Transverse colon (tissue), 4 donors: ENCODE measurements at regions not wholly inside any gene's neighbourhood (a gene's known extent, or its start where the extent isn't known, plus 50 kb on each side); places are given as distances from the start of the nearest gene placed in this dataset.

ENCODE experiments used
- DNase-seq: peaks from one replicate; pipeline ENCODE4 v3.0.0-alpha.2; 2019
- H3K27ac ChIP-seq, 4 donors: fragments of 200-600 bp; sonication (generic); 2 replicates each; pipeline ENCODE4 v1.5.1; 2016 to 2018; ENCODE audit warnings: inconsistent platforms in 4 of 4
- H3K27me3 ChIP-seq: fragments of 200-600 bp; sonication (generic); 2 replicates; pipeline ENCODE4 v1.5.1; 2017; ENCODE audit warnings: inconsistent platforms
- H3K36me3 ChIP-seq, 4 donors: fragments of 200-600 bp; sonication (generic); 2 replicates each; pipeline ENCODE4 v1.5.1; 2017 to 2019; ENCODE audit warnings: inconsistent platforms in 4 of 4
- H3K4me1 ChIP-seq, 4 donors: fragments of 200-600 bp; sonication (generic); 2 replicates each; pipeline ENCODE4 v1.5.1; 2017 to 2020; ENCODE audit warnings: inconsistent platforms in 4 of 4
- H3K4me3 ChIP-seq, 4 donors: fragments of 200-600 bp; sonication (generic); 1 replicate in 1 of 4; 2 replicates in 3 of 4; pipeline versions ENCODE4 v1.5.1 to v1.6.1; 2017 to 2019; ENCODE audit warnings: inconsistent platforms in 4 of 4
- H3K9me3 ChIP-seq, 2 donors: fragments of 200-600 bp; sonication (generic); 2 replicates each; pipeline ENCODE4 v1.5.1; 2017 to 2019; ENCODE audit warnings: inconsistent platforms in 2 of 2
- EP300 ChIP-seq: sonication (generic); formaldehyde crosslinking; IDR thresholded peaks from one replicate; pipeline ENCODE4 v1.6.1; 2017; ENCODE audit warnings: antibody characterized with exemption, low read depth
- POLR2A ChIP-seq: fragments of 450-650 bp; IDR thresholded peaks from one replicate; pipeline ENCODE4 v1.6.1; 2016; ENCODE audit warnings: antibody characterized with exemption, mild to moderate bottlenecking, moderate library complexity
- POLR2AphosphoS5 ChIP-seq, 3 donors: sonication (generic); formaldehyde crosslinking; IDR thresholded peaks; one replicate each; pipeline ENCODE4 v1.6.1; 2016; ENCODE audit warnings: antibody characterized with exemption in 3 of 3
- WGBS, 2 donors: methylation state at CpG; one replicate each; pipeline ENCODE4 v1.1.5; 2018; ENCODE audit warnings: low coverage in 1 of 2; 5-methylcytosine and 5-hydroxymethylcytosine counted together
- in situ Hi-C, 4 donors: fragments of 200-750 bp; cut with MboI; loops; one replicate each; pipeline versions ENCODE4 v1.15.0 to v1.15.1; 2017; ENCODE audit warnings: low sequenced_read_pairs in 3 of 4, low pct_ligation_motif_present in 1 of 4, low pct_unique_long_range_greater_than_20kb in 1 of 4
- intact Hi-C: fragments of 100-400 bp; cut with DNase I; formaldehyde crosslinking; loops from one replicate; pipeline ENCODE4 v1.15.1; 2023; ENCODE audit warnings: low total_unique reads
- TF ChIP-seq, protein P1 (sequence below), 5 experiments: fragments of 200-600 bp in 3 of 5; fragments of 450-650 bp in 2 of 5; sonication (generic) in 3 of 5; IDR thresholded peaks; 1 replicate in 2 of 5; 2 replicates in 3 of 5; pipeline ENCODE4 v1.5.1; 2016 to 2017; ENCODE audit warnings: antibody characterized with exemption in 5 of 5, inconsistent platforms in 3 of 5, mild to moderate bottlenecking in 2 of 5, moderate library complexity in 1 of 5

DNA sequence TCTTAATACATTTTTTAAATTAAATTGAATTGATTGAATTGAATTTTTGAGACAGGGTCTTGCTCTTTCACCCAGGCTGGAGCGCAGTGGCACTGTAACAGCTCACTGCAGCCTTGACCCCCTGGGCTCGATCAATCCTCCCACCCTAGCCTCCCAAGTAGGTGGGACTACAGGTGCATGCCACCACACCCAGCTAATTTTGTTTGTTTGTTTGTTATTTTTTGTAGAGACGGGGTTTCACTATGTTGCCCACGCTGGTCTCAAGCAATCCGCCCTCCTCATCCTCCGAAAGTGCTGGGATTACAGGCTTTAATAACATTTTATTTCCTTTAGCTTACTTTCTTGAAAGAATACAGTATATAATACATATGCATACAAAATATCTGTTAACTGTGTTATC lies 226.9 kb downstream of the BUD13 start:
- Histone ChIP-seq H3K27me3 (no peaks in the 10 kb centered on the region), H3K9me3 (no peaks in the 10 kb centered on the region), H3K4me3 (no peak overlapping the region), H3K4me1 (no peaks in the 10 kb centered on the region), H3K27ac (no peak overlapping the region), H3K36me3 (no peaks in the 10 kb centered on the region)
- in situ Hi-C loops (no loop called here), intact Hi-C loops (no loop called here)
- WGBS, 2 donors, result 74 to 85% methylated on average over 6 of the region's 6 CpGs
- DNase-seq, result no peak
- no peak for TF ChIP-seq POLR2A
- no peak for TF ChIP-seq EP300
- TF ChIP-seq, protein P1, sequence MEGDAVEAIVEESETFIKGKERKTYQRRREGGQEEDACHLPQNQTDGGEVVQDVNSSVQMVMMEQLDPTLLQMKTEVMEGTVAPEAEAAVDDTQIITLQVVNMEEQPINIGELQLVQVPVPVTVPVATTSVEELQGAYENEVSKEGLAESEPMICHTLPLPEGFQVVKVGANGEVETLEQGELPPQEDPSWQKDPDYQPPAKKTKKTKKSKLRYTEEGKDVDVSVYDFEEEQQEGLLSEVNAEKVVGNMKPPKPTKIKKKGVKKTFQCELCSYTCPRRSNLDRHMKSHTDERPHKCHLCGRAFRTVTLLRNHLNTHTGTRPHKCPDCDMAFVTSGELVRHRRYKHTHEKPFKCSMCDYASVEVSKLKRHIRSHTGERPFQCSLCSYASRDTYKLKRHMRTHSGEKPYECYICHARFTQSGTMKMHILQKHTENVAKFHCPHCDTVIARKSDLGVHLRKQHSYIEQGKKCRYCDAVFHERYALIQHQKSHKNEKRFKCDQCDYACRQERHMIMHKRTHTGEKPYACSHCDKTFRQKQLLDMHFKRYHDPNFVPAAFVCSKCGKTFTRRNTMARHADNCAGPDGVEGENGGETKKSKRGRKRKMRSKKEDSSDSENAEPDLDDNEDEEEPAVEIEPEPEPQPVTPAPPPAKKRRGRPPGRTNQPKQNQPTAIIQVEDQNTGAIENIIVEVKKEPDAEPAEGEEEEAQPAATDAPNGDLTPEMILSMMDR (IDR thresholded peaks at IDR 0.05), result no peak
- no peak for TF ChIP-seq POLR2AphosphoS5 (IDR thresholded peaks at IDR 0.05)

DNA sequence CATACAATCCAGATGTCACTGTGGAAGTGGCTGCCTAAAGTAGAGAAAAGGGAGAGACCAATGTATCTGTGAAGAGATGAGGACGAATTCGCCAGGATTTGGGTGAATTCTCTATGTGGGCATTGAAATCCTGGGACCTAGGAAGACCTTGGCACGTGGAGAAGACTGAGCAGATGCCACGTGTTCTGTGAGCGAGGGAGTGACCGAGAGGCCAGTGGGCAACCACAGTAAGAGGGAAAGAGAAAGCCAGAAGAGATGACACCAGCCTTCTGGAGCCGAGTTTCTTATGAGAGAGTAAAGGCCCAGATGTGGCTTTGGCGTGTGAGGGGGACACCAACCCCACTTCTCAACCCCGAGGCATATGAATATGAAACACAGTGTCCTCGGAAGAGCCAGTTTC lies 228.1 kb downstream of the BUD13 start:
- H3K36me3 ChIP-seq, result no peaks in the 10 kb centered on the region
- intact Hi-C loops, result no loop called here
- in situ Hi-C loops, result no loop called here
- no peak for TF ChIP-seq POLR2A
- no peak overlapping the region for H3K4me3 ChIP-seq
- WGBS, 2 donors, result 79% methylated on average over 5 to 10 of the region's 10 CpGs
- H3K27me3 ChIP-seq, result no peaks in the 10 kb centered on the region
- H3K9me3 ChIP-seq, result no peaks in the 10 kb centered on the region
- no peak overlapping the region for H3K27ac ChIP-seq
- no peaks in the 10 kb centered on the region for H3K4me1 ChIP-seq
- no peak for DNase-seq

DNA sequence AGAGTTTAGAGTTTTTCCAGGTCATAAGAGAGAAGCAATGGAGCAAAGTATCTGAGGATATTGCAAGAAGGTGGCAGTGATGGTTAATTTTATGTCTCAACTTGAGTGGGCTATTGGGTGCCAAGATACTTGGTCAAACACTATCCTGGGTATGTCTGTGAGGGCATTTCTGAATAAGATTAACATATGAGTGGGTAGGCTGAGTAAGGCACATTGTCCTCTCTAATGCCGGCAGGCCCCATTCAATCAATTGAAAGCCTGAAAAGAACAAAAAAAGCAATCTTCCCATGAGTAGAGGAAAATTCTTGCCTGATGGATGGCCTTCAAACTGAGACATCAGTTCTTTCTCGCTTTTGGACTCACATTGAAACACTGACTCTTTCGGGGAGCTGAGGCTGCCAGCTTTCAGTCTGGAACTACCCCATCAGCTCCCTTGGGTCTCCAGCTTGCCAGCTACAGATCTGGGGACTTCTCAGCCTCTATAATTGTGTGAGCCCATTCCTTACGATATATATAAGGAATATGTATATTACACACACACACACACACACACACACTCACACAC lies 228.8 kb downstream of the BUD13 start:
- no peak overlapping the region for H3K4me3 ChIP-seq
- in situ Hi-C loops, result no loop called here
- H3K36me3 ChIP-seq, result no peaks in the 10 kb centered on the region
- no peak for DNase-seq
- intact Hi-C loops, result no loop called here
- no peak overlapping the region for H3K27ac ChIP-seq
- H3K4me1 ChIP-seq, result no peaks in the 10 kb centered on the region
- H3K27me3 ChIP-seq, result no peaks in the 10 kb centered on the region
- no peaks in the 10 kb centered on the region for H3K9me3 ChIP-seq
- WGBS, 2 donors, result 87 to 92% methylated on average over 2 to 4 of the region's 4 CpGs
- TF ChIP-seq, protein P1 (IDR thresholded peaks at IDR 0.05), result no peak
- TF ChIP-seq POLR2AphosphoS5 (IDR thresholded peaks at IDR 0.05) (no peak), POLR2A (no peak), EP300 (no peak)

DNA sequence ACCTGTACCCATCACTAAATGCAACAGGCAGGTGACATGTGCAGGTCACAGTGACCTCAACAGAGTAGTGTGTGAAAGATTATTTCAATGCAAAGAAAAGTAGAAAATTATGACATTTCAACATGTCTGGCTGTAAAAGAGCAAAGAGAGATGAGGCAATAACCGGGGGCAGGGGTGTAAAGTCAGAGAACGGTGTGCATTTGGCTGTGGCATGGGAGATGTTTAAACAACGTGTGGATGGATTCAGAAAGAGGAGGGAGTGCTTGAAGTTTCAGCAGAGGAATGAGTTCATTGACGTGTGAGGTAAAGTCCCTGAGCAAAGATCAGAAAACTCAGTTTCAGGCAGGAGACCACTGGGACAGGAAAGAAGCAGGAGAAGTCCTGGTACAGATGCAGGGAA lies 229.7 kb downstream of the BUD13 start:
- no peak overlapping the region for H3K4me3 ChIP-seq
- TF ChIP-seq POLR2AphosphoS5 (IDR thresholded peaks at IDR 0.05) (no peak), EP300 (no peak), POLR2A (no peak)
- TF ChIP-seq, protein P1 (IDR thresholded peaks at IDR 0.05), result no peak
- H3K4me1 ChIP-seq, result no peaks in the 10 kb centered on the region
- no peak overlapping the region for H3K27ac ChIP-seq
- intact Hi-C loops, result no loop called here
- H3K36me3 ChIP-seq, result no peaks in the 10 kb centered on the region
- H3K9me3 ChIP-seq, result no peaks in the 10 kb centered on the region
- in situ Hi-C loops, result no loop called here
- 40 to 46% methylated on average over 4 of the region's 4 CpGs for WGBS, 2 donors
- no peaks in the 10 kb centered on the region for H3K27me3 ChIP-seq
- DNase-seq, result no peak

DNA sequence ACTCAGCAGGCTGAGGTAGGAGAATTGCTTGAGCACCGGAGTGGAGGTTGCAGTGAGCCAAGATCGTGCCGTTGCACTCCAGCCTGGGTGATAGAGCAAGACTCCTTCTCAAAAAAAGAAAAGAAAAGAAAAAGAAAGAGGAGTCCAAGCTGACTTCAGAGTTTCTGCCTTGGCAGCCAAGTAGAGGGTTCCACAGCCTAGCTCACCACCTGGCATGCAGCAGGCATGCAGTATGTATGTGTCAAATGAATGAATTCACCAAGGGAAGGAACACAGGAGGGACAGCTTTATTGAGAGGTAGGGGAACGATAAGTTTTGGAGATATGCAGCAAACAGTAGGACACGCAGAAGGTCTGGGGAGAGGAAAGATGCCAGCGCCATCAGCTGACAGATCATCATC lies 230.4 kb downstream of the BUD13 start:
- WGBS, 2 donors, result 89 to 93% methylated on average over 3 to 6 of the region's 6 CpGs
- no peak overlapping the region for H3K27ac ChIP-seq
- H3K4me1 ChIP-seq, result no peaks in the 10 kb centered on the region
- intact Hi-C loops (no loop called here), in situ Hi-C loops (no loop called here)
- TF ChIP-seq EP300 (no peak), POLR2AphosphoS5 (IDR thresholded peaks at IDR 0.05) (no peak), POLR2A (no peak)
- TF ChIP-seq, protein P1 (IDR thresholded peaks at IDR 0.05), result no peak
- no peak overlapping the region for H3K4me3 ChIP-seq
- DNase-seq, result no peak
- no peaks in the 10 kb centered on the region for H3K9me3 ChIP-seq
- H3K36me3 ChIP-seq, result no peaks in the 10 kb centered on the region
- no peaks in the 10 kb centered on the region for H3K27me3 ChIP-seq
